Left lung (tissue), 4 donors: ENCODE measurements at regions not wholly inside any gene's neighbourhood (a gene's known extent, or its start where the extent isn't known, plus 50 kb on each side); places are given as distances from the start of the nearest gene placed in this dataset.

Experiments
- ATAC-seq: fragments of 200-7000 bp; cut with Tn5 transposase; one replicate; pipeline ENCODE4 v1.9.1; 2020; ENCODE audit warnings: moderate library complexity
- DNase-seq, 4 donors: peaks; one replicate each; pipeline ENCODE4 v3.0.0-alpha.2; 2013 to 2020
- H3K27ac ChIP-seq, 2 donors: fragments of 200-600 bp; sonication (generic) in 1 of 2; one replicate each; pipeline versions ENCODE4 v1.5.0 to v1.8.0; 2020 to 2021
- H3K27me3 ChIP-seq, 2 donors: fragments of 200-600 bp; sonication (generic) in 1 of 2; one replicate each; pipeline versions ENCODE4 v1.5.0 to v1.8.0; 2020 to 2021
- H3K36me3 ChIP-seq, 2 donors: fragments of 200-600 bp; sonication (generic) in 1 of 2; one replicate each; pipeline versions ENCODE4 v1.5.0 to v1.8.0; 2020 to 2021
- H3K4me1 ChIP-seq, 2 donors: fragments of 200-600 bp; one replicate each; pipeline ENCODE4 v1.8.0; 2021
- H3K4me3 ChIP-seq, 2 donors: fragments of 200-600 bp; sonication (generic) in 1 of 2; one replicate each; pipeline versions ENCODE4 v1.5.0 to v1.8.0; 2020 to 2021; ENCODE audit warnings: mild to moderate bottlenecking in 1 of 2
- H3K9me3 ChIP-seq, 2 donors: fragments of 200-600 bp; sonication (generic) in 1 of 2; one replicate each; pipeline versions ENCODE4 v1.5.0 to v1.8.0; 2020 to 2021
- CTCF ChIP-seq, 2 donors: fragments of 200-600 bp; sonication (generic) in 1 of 2; IDR thresholded peaks; one replicate each; pipeline versions ENCODE4 v1.5.0 to v1.8.0; 2021; ENCODE audit warnings: antibody characterized with exemption in 2 of 2
- intact Hi-C, 2 donors: fragments of 100-400 bp; cut with DNase I; formaldehyde crosslinking; loops; one replicate each; pipeline versions ENCODE4 v1.11.2 to v1.14.2; 2022
- donor health status: DM: no; HTN: yes; CAD: no.
- donor health status: DM: no; HTN: no; CAD: no.

- Histone ChIP-seq H3K27ac (no peak overlapping the region), H3K4me3 (no peak overlapping the region), H3K36me3 (no peaks in the 10 kb centered on the region), H3K4me1 (no peaks in the 10 kb centered on the region), H3K9me3 (peaks cover 0 to 4% of the 10 kb centered on the region in 2 donors), H3K27me3 (no peaks in the 10 kb centered on the region)
- no peak for TF ChIP-seq CTCF (IDR thresholded peaks at IDR 0.05)
- intact Hi-C loops = no loop called here
- no peak for DNase-seq
- ATAC-seq = no peak
These were observed 1149.8 kb upstream of the MIR17HG start for GRCh38 chr13:90197722-90198121.

GRCh38 chr13:90201202-90201601 is 1146.3 kb upstream of the MIR17HG start:
- Histone ChIP-seq H3K36me3 (no peaks in the 10 kb centered on the region), H3K4me1 (no peaks in the 10 kb centered on the region), H3K27me3 (no peaks in the 10 kb centered on the region), H3K9me3 (no peaks in the 10 kb centered on the region), H3K4me3 (no peak overlapping the region), H3K27ac (no peak overlapping the region)
- no peak for ATAC-seq
- intact Hi-C loops = no loop called here
- DNase-seq = no peak
- TF ChIP-seq CTCF (IDR thresholded peaks at IDR 0.05) = no peak

GRCh38 chr13:90201676-90202460 is 1145.6 kb upstream of the MIR17HG start:
- TF ChIP-seq CTCF (IDR thresholded peaks at IDR 0.05) = no peak
- Histone ChIP-seq H3K27me3 (no peaks in the 10 kb centered on the region), H3K27ac (no peak overlapping the region), H3K9me3 (no peaks in the 10 kb centered on the region), H3K4me1 (no peaks in the 10 kb centered on the region), H3K4me3 (no peak overlapping the region), H3K36me3 (no peaks in the 10 kb centered on the region)
- no peak for DNase-seq
- intact Hi-C loops = no loop called here
- peak; percentile 70 for ATAC-seq

- H3K4me1 ChIP-seq = no peaks in the 10 kb centered on the region
- H3K27me3 ChIP-seq = no peaks in the 10 kb centered on the region
- no peak overlapping the region for H3K4me3 ChIP-seq
- ATAC-seq (no peak), DNase-seq (no peak)
- peaks cover 0 to 6% of the 10 kb centered on the region in 2 donors for H3K9me3 ChIP-seq
- intact Hi-C loops = no loop called here
- no peak for TF ChIP-seq CTCF (IDR thresholded peaks at IDR 0.05)
- H3K27ac ChIP-seq = no peak overlapping the region
- H3K36me3 ChIP-seq = no peaks in the 10 kb centered on the region
These were observed 1142.4 kb upstream of the MIR17HG start for GRCh38 chr13:90205081-90205480.

- peaks cover 0 to 6% of the 10 kb centered on the region in 2 donors for H3K9me3 ChIP-seq
- no peaks in the 10 kb centered on the region for H3K4me1 ChIP-seq
- intact Hi-C loops = no loop called here
These were observed 1141.6 kb upstream of the MIR17HG start for GRCh38 chr13:90205911-90206310.

More at GRCh38 chr13:90205911-90206310, 1141.6 kb upstream of the MIR17HG start:
- Histone ChIP-seq H3K27me3 (no peaks in the 10 kb centered on the region), H3K27ac (no peak overlapping the region), H3K4me3 (no peak overlapping the region), H3K36me3 (no peaks in the 10 kb centered on the region)
- no peak for TF ChIP-seq CTCF (IDR thresholded peaks at IDR 0.05)
- DNase-seq = no peak
- no peak for ATAC-seq
